Erythroblast (primary cell): ENCODE measurements at regions not wholly inside any gene's neighbourhood (a gene's known extent, or its start where the extent isn't known, plus 50 kb on each side); places are given as distances from the start of the nearest gene placed in this dataset.

ENCODE experiments used
- GATA1 ChIP-seq: IDR thresholded peaks from 2 replicates; pipeline ENCODE4 v1.6.1; 2011; ENCODE audit warnings: low read depth, mild to moderate bottlenecking, control low read depth, low read length, moderate library complexity
- POLR2A ChIP-seq: IDR thresholded peaks from 2 replicates; pipeline ENCODE4 v1.6.1; 2011; ENCODE audit warnings: mild to moderate bottlenecking, low read length

- TF ChIP-seq POLR2A (no peak), GATA1 (no peak)
Observed at GRCh38 chr5:28265877-28266276, 1227.5 kb upstream of the CDH9 start.
